Nephron (organoid): ENCODE measurements at regions not wholly inside any gene's neighbourhood (a gene's known extent, or its start where the extent isn't known, plus 50 kb on each side); places are given as distances from the start of the nearest gene placed in this dataset.
A peak's percentile ranks its signal among the peaks of the same experiment; 100 is the strongest.

Experiments used
- H3K27ac Mint-ChIP-seq, 3 experiments: 2 replicates each; pipeline ENCODE4 v1.8.0; 2020; ENCODE audit warnings: mixed read lengths in 3 of 3, mild to moderate bottlenecking in 2 of 3, moderate library complexity in 1 of 3
- H3K27me3 Mint-ChIP-seq: 2 replicates; pipeline ENCODE4 v1.8.0; 2021; ENCODE audit warnings: low read depth, mild to moderate bottlenecking, moderate library complexity, mixed read lengths
- H3K36me3 Mint-ChIP-seq: 2 replicates; pipeline ENCODE4 v1.8.0; 2020; ENCODE audit warnings: low read depth, mixed read lengths
- H3K4me1 Mint-ChIP-seq: 2 replicates; pipeline ENCODE4 v1.8.0; 2020; ENCODE audit warnings: mixed read lengths
- H3K4me3 Mint-ChIP-seq, 3 experiments: 2 replicates each; pipeline ENCODE4 v1.8.0; 2020; ENCODE audit warnings: mild to moderate bottlenecking in 3 of 3, mixed read lengths in 3 of 3, moderate library complexity in 2 of 3
- H3K9me3 Mint-ChIP-seq: 2 replicates; pipeline ENCODE4 v1.8.0; 2020; ENCODE audit warnings: mixed read lengths
- CTCF ChIP-seq, 3 experiments: fragments of 200-600 bp; sonication (generic); IDR thresholded peaks; one replicate each; pipeline ENCODE4 v1.5.0; 2021; ENCODE audit warnings: antibody characterized with exemption in 3 of 3; ENCODE audit not compliant: unreplicated experiment in 3 of 3

GRCh38 chr13:75231235-75231634, 250.7 kb downstream of the TBC1D4 start:
- Mint-ChIP-seq H3K27ac (no peak overlapping the region), H3K36me3 (no peaks in the 10 kb centered on the region), H3K9me3 (peaks cover 3% of the 10 kb centered on the region), H3K27me3 (peaks cover 3% of the 10 kb centered on the region), H3K4me3 (no peak overlapping the region), H3K4me1 (peaks cover 12% of the 10 kb centered on the region)
- TF ChIP-seq CTCF (IDR thresholded peaks at IDR 0.05; ENCODE audit: unreplicated experiment in 3 of 3): no peak

- peak overlapping the region in 2 of 3 experiments; percentile 1 to 66 for H3K27ac Mint-ChIP-seq
- no peaks in the 10 kb centered on the region for H3K36me3 Mint-ChIP-seq
- peaks cover 3% of the 10 kb centered on the region for H3K27me3 Mint-ChIP-seq
- no peak overlapping the region for H3K4me3 Mint-ChIP-seq
- TF ChIP-seq CTCF (IDR thresholded peaks at IDR 0.05; ENCODE audit: unreplicated experiment in 3 of 3): no peak
- peaks cover 17% of the 10 kb centered on the region for H3K4me1 Mint-ChIP-seq
- H3K9me3 Mint-ChIP-seq: no peaks in the 10 kb centered on the region
Measured at GRCh38 chr13:75226733-75227435, 255.1 kb downstream of the TBC1D4 start.

DNA sequence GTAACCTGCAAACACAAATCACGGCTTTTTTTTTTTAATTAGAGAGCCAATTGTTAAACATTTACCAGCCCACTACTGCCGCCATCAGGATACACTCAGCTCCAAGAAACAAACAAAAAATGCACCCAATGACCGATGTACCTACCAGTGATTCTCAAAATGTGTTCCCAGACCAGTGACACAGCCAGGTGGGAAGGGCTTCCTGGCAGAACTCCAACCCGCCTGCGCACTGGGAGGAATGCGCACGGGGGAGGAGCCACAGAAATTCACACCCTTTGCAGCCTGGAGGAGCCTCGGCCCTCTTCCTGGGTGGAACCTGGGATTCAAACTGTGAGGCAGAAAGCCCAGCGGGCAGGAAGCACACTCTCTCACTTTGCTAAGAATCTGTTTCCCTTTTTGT, 255.9 kb downstream of the TBC1D4 start:
- TF ChIP-seq CTCF (IDR thresholded peaks at IDR 0.05; ENCODE audit: unreplicated experiment in 3 of 3): no peak
- H3K4me3 Mint-ChIP-seq: no peak overlapping the region
- peaks cover 3% of the 10 kb centered on the region for H3K27me3 Mint-ChIP-seq
- no peaks in the 10 kb centered on the region for H3K9me3 Mint-ChIP-seq
- no peaks in the 10 kb centered on the region for H3K36me3 Mint-ChIP-seq
- H3K4me1 Mint-ChIP-seq: peaks cover 17% of the 10 kb centered on the region
- peak overlapping the region in 1 of 3 experiments; percentile 66 for H3K27ac Mint-ChIP-seq

GRCh38 chr13:75225288-75226032, 256.5 kb downstream of the TBC1D4 start:
- Mint-ChIP-seq H3K9me3 (no peaks in the 10 kb centered on the region), H3K36me3 (no peaks in the 10 kb centered on the region), H3K27ac (peak overlapping the region in 1 of 3 experiments; percentile 9), H3K27me3 (peaks cover 6% of the 10 kb centered on the region), H3K4me1 (peaks cover 24% of the 10 kb centered on the region), H3K4me3 (no peak overlapping the region)
- no peak for TF ChIP-seq CTCF (IDR thresholded peaks at IDR 0.05; ENCODE audit: unreplicated experiment in 3 of 3)

GRCh38 chr13:75224053-75224742, 257.8 kb downstream of the TBC1D4 start:
- Mint-ChIP-seq H3K27ac (peak overlapping the region in 2 of 3 experiments; percentile 7 to 26), H3K4me1 (peaks cover 33% of the 10 kb centered on the region), H3K27me3 (peaks cover 5% of the 10 kb centered on the region), H3K36me3 (no peaks in the 10 kb centered on the region), H3K4me3 (no peak overlapping the region), H3K9me3 (no peaks in the 10 kb centered on the region)
- no peak for TF ChIP-seq CTCF (IDR thresholded peaks at IDR 0.05; ENCODE audit: unreplicated experiment in 3 of 3)
